ENCODE measurements at regions not wholly inside any gene's neighbourhood (a gene's known extent, or its start where the extent isn't known, plus 50 kb on each side); places are given as distances from the start of the nearest gene placed in this dataset.

GRCh38 chr2:65661980-65662653, 229.7 kb upstream of the SPRED2 start:
- CTCF ChIA-PET = interaction anchor here (1.0 to 1.2 kb wide), 4 partner anchors 9 to 26 kb away, joined by 3 to 6 read pairs (median 3); no protein-coding TSS in a partner anchor
- no peak for TF ChIP-seq CTCF (IDR thresholded peaks at IDR 0.05; ENCODE audit: control extremely low read depth, extremely low read depth, low read depth, missing control alignments)
- no peak for DNase-seq (ENCODE audit: extremely low spot score)
- POLR2A ChIA-PET = no interaction called here

- CTCF ChIA-PET = no interaction called here
- no peak for TF ChIP-seq CTCF (IDR thresholded peaks at IDR 0.05; ENCODE audit: control extremely low read depth, extremely low read depth, low read depth, missing control alignments)
- POLR2A ChIA-PET = no interaction called here
- DNase-seq (ENCODE audit: extremely low spot score) = no peak
Measured at GRCh38 chr2:65660340-65660739, 227.9 kb upstream of the SPRED2 start.

DNA sequence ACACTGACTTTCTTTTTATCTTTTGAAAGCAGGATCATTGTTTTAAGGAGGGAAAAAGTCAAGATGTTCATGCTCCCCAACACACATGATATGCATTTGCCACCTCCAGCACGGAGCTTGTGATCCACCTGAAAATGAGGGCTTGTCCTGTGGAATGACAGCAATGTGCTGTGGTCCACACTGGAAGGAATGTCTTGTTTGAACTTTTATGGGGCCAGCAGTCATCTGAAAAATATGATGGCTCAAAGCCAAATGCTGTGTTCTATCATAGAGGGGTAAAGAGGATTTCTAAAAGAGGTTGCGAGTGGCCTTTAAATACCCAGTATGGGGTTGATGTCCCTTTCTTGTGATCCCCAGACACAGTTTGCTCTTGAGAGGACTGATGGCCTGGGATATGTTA, 226.5 kb upstream of the SPRED2 start:
- no peak for TF ChIP-seq CTCF (IDR thresholded peaks at IDR 0.05; ENCODE audit: control extremely low read depth, extremely low read depth, low read depth, missing control alignments)
- CTCF ChIA-PET = interaction anchor here (1.3 kb wide), 1 partner anchor 9 kb away, joined by 3 read pairs; no protein-coding TSS in a partner anchor
- POLR2A ChIA-PET = no interaction called here
- DNase-seq (ENCODE audit: extremely low spot score) = no peak

- TF ChIP-seq CTCF (IDR thresholded peaks at IDR 0.05; ENCODE audit: control extremely low read depth, extremely low read depth, low read depth, missing control alignments) = no peak
- no peak for DNase-seq (ENCODE audit: extremely low spot score)
- CTCF ChIA-PET = interaction anchor here (1.3 kb wide), 1 partner anchor 8 kb away, joined by 3 read pairs; no protein-coding TSS in a partner anchor
- POLR2A ChIA-PET = no interaction called here
Measured at GRCh38 chr2:65658266-65658665, 225.9 kb upstream of the SPRED2 start.

GRCh38 chr2:65656160-65656718, 223.8 kb upstream of the SPRED2 start:
- ChIA-PET POLR2A (no interaction called here), CTCF (no interaction called here)
- DNase-seq (ENCODE audit: extremely low spot score) = no peak
- TF ChIP-seq CTCF (IDR thresholded peaks at IDR 0.05; ENCODE audit: control extremely low read depth, extremely low read depth, low read depth, missing control alignments) = no peak

DNA sequence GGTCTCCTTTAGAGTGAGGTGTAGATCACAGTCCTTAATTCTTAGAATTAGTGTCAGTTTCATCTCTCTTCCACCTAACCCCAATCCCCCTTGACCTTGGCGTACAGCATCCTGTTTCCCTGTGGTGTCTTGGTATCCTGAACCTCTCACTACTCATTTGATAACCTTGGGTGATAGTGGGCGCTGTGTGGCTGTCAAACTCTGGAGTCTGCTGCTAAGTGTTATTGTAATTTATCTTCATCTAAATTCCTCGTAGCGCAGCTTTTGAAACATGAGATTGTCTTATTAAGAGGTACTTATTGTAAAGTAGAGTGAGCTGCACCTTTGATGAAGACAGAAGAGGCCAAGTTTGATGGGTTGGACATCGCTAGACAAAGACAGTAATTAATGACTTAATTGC, 222.6 kb upstream of the SPRED2 start:
- no peak for DNase-seq (ENCODE audit: extremely low spot score)
- POLR2A ChIA-PET = no interaction called here
- CTCF ChIA-PET = interaction anchor here (0.9 kb wide), 1 partner anchor 13 kb away, joined by 3 read pairs; no protein-coding TSS in a partner anchor
- no peak for TF ChIP-seq CTCF (IDR thresholded peaks at IDR 0.05; ENCODE audit: control extremely low read depth, extremely low read depth, low read depth, missing control alignments)

All from GM10248 (cell line).